HG03064 (cell line): ENCODE measurements at regions not wholly inside any gene's neighbourhood (a gene's known extent, or its start where the extent isn't known, plus 50 kb on each side); places are given as distances from the start of the nearest gene placed in this dataset.
"Not testable (repeated sequence)": the region's sequence is repeated elsewhere in the genome, so short reads cannot be mapped to it uniquely, and the experiment has no call there.

ENCODE experiments used
- ATAC-seq: cut with Tn5 transposase; IDR thresholded peaks from one replicate; pipeline ENCODE4 v1.9.1; 2021; ENCODE audit warnings: low read depth; ENCODE audit not compliant: unreplicated experiment

GRCh38 chr5:62934319-62934718 is 355.7 kb downstream of the LRRC70 start:
- ATAC-seq, result no peak

GRCh38 chr5:62933261-62933660 is 354.6 kb downstream of the LRRC70 start:
- no peak for ATAC-seq

GRCh38 chr5:62931153-62931950 is 352.7 kb downstream of the LRRC70 start:
- ATAC-seq, result no peak

- no peak for ATAC-seq
Observed at GRCh38 chr5:62922191-62922590, 343.6 kb downstream of the LRRC70 start.

GRCh38 chr5:62920856-62921255 is 342.2 kb downstream of the LRRC70 start:
- no peak for ATAC-seq

GRCh38 chr5:62909326-62909725 is 330.7 kb downstream of the LRRC70 start:
- ATAC-seq, result no peak

- ATAC-seq, result no peak
Observed at GRCh38 chr5:62902126-62902525, 323.5 kb downstream of the LRRC70 start.

- no peak for ATAC-seq
Observed at GRCh38 chr5:62900976-62901375, 322.4 kb downstream of the LRRC70 start.

- no peak for ATAC-seq
Observed at GRCh38 chr5:62896121-62896893, 317.7 kb downstream of the LRRC70 start.

GRCh38 chr5:62886603-62887315 is 308.1 kb downstream of the LRRC70 start:
- ATAC-seq, result no peak

- ATAC-seq, result not testable (repeated sequence)
Observed at GRCh38 chr5:62837330-62837729, 258.7 kb downstream of the LRRC70 start.

GRCh38 chr5:62829604-62829986 is 251.0 kb downstream of the LRRC70 start:
- no peak for ATAC-seq

- no peak for ATAC-seq
Observed at GRCh38 chr5:62828742-62829603, 250.4 kb downstream of the LRRC70 start.

- ATAC-seq, result no peak
Observed at GRCh38 chr5:62825623-62826220, 247.1 kb downstream of the LRRC70 start.

GRCh38 chr5:62824936-62825335 is 246.3 kb downstream of the LRRC70 start:
- no peak for ATAC-seq

GRCh38 chr5:62817043-62817442 is 238.4 kb downstream of the LRRC70 start:
- ATAC-seq, result not testable (repeated sequence)

GRCh38 chr5:62814991-62815390 is 236.4 kb downstream of the LRRC70 start:
- no peak for ATAC-seq

GRCh38 chr5:62812621-62813255 is 234.1 kb downstream of the LRRC70 start:
- ATAC-seq, result no peak

GRCh38 chr5:62804819-62805218 is 226.2 kb downstream of the LRRC70 start:
- not testable (repeated sequence) for ATAC-seq
